ENCODE measurements at regions not wholly inside any gene's neighbourhood (a gene's known extent, or its start where the extent isn't known, plus 50 kb on each side); places are given as distances from the start of the nearest gene placed in this dataset.

DNA sequence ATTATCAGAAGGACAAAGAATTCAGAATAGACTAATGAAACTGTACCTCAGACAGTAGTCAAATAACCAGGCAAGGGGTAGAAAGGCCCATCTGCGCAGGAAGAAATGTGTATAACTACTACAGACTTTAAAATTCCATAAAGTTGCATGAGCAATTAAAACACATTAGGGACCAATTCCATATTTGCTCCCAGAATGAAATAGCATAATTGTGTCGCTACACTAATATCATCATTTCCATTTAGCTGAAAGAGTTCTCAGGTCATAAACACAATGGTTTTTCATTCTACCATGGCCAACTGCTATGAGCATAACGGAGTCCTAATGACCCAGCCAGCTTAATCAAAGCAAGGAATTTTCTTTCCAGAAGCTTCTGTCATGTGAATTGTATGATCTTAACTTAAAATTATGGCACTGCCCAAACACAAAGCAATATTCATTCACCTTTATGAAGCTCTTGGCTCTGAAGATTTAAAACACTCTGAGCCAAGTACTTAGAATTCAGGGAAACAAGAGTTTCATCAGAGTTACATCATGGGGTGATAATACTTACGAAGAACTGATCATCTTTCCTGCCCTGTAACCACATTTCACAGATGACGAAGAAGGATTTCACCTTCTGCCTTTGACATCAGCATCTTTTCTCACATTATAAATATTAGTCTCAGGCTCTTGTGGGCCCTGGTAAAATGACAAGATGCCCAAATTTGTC lies 98.1 kb upstream of the DOCK1 start:
- Histone ChIP-seq H3K4me2 (ENCODE audit: insufficient read depth, low read length) (no peak overlapping the region), H3K27me3 (ENCODE audit: control insufficient read depth in 2 of 2, insufficient read depth in 2 of 2, low read length in 2 of 2) (no peaks in the 10 kb centered on the region), H3K9me3 (replicated peaks; ENCODE audit: control insufficient read depth, insufficient read depth, low read length) (no peaks in the 10 kb centered on the region), H2AFZ (ENCODE audit: low read depth, low read length) (no peak overlapping the region), H3K79me2 (ENCODE audit: control insufficient read depth, insufficient read depth, low read length) (no peaks in the 10 kb centered on the region), H3K4me1 (ENCODE audit: control insufficient read depth, extremely low read depth, insufficient read depth, low read length) (no peaks in the 10 kb centered on the region), H3K9ac (replicated peaks; ENCODE audit: extremely low read depth, insufficient read depth, low read length) (no peak overlapping the region), H3K36me3 (ENCODE audit: control insufficient read depth in 2 of 2, extremely low read depth in 1 of 2, insufficient read depth in 2 of 2, low read length in 2 of 2) (no peaks in the 10 kb centered on the region), H3K9me1 (replicated peaks; ENCODE audit: control insufficient read depth, extremely low read depth, insufficient read depth, low read length) (no peaks in the 10 kb centered on the region), H3K27ac (ENCODE audit: insufficient read depth, low read depth, low read length) (no peak overlapping the region), H4K20me1 (replicated peaks; ENCODE audit: control insufficient read depth, extremely low read depth, insufficient read depth, low read length) (no peaks in the 10 kb centered on the region), H3K4me3 (replicated peaks in 1 of 3; ENCODE audit: insufficient read depth in 1 of 3, low read depth in 1 of 3, low read length in 3 of 3) (no peak overlapping the region)
- intact Hi-C loops (cut with micrococcal nuclease): no loop called here
- ChIA-PET POLR2A (no interaction called here), CTCF (no interaction called here)
- no peak for TF ChIP-seq JUN (IDR thresholded peaks at IDR 0.05; ENCODE audit: borderline replicate concordance, insufficient read depth, insufficient read length, low read depth)
- TF ChIP-seq POLR2AphosphoS5 (IDR thresholded peaks at IDR 0.05; ENCODE audit: insufficient read depth, low read depth, low read length): no peak
- no peak for TF ChIP-seq EZH2 (IDR thresholded peaks at IDR 0.05; ENCODE audit: borderline replicate concordance, low read depth, low read length, severe bottlenecking)
- no peak for TF ChIP-seq POLR2A (IDR thresholded peaks at IDR 0.05; ENCODE audit: low read depth, low read length)
- TF ChIP-seq GATA2 (IDR thresholded peaks at IDR 0.05; ENCODE audit: insufficient read depth, insufficient read length, low read depth, low read length): no peak
- TF ChIP-seq, protein P1, sequence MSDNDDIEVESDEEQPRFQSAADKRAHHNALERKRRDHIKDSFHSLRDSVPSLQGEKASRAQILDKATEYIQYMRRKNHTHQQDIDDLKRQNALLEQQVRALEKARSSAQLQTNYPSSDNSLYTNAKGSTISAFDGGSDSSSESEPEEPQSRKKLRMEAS (IDR thresholded peaks at IDR 0.05; ENCODE audit: insufficient read depth, insufficient read length): no peak
- no peak for TF ChIP-seq FOS (IDR thresholded peaks at IDR 0.05; ENCODE audit: borderline replicate concordance, insufficient read depth, low read length)
- TF ChIP-seq MYC (IDR thresholded peaks at IDR 0.05; ENCODE audit: low read depth, low read length): no peak
- TF ChIP-seq CTCF (IDR thresholded peaks at IDR 0.05; ENCODE audit: extremely low read depth in 1 of 2, insufficient read depth in 1 of 2, low read depth in 1 of 2, low read length in 2 of 2): no peak
- DNase-seq (ENCODE audit: low read depth, low spot score) (no peak), FAIRE-seq (no peak)
- dilution Hi-C loops (cut with MboI; ENCODE audit: extremely low pct_ligation_motif_present, low sequenced_read_pairs): no loop called here
- no TSS peak for BruUV-seq (replicated peaks)

Measured in endothelial cell of umbilical vein (primary cell).